Panc1 (cell line): ENCODE measurements at regions not wholly inside any gene's neighbourhood (a gene's known extent, or its start where the extent isn't known, plus 50 kb on each side); places are given as distances from the start of the nearest gene placed in this dataset.
"Not testable (repeated sequence)": the region's sequence is repeated elsewhere in the genome, so short reads cannot be mapped to it uniquely, and the experiment has no call there.

Experiments used
- ATAC-seq: fragments of 200-7000 bp; cut with Tn5 transposase; 2 replicates; pipeline ENCODE4 v1.9.1; 2020; ENCODE audit warnings: mild to moderate bottlenecking, moderate library complexity
- BruUV-seq: library from RNA; stranded (reverse); fragments of 400-500 nt; replicated peaks from 2 replicates; lab custom pipeline; 2021; lab: Mats Ljungman, UMichigan
- CTCF ChIA-PET: fragments of 300-600 bp; sonication (Branson Sonifier 250); formaldehyde crosslinking; loops from one replicate; lab custom pipeline; 2022; ENCODE audit warnings: antibody characterized with exemption; lab: Charles Lee
- POLR2A ChIA-PET: fragments of 300-600 bp; sonication (Branson Sonifier 250); formaldehyde crosslinking; loops from one replicate; lab custom pipeline; 2022; ENCODE audit warnings: antibody characterized with exemption; lab: Charles Lee
- DNase-seq: peaks from one replicate; pipeline ENCODE4 v3.0.0-alpha.2; 2010; ENCODE audit warnings: low read depth, low spot score
- H3K27ac ChIP-seq: 2 replicates; pipeline ENCODE4 v1.5.1; 2011; ENCODE audit warnings: mild to moderate bottlenecking, low read length, inconsistent platforms
- H3K27me3 ChIP-seq: fragments of 200-500 bp; sonication (Bioruptor generic); 2 replicates; pipeline ENCODE4 v1.6.0; 2014; ENCODE audit warnings: low read length, inconsistent platforms; ENCODE audit not compliant: control insufficient read depth, insufficient read depth
- H3K36me3 ChIP-seq: fragments of 200-500 bp; sonication (Bioruptor generic); 2 replicates; pipeline ENCODE4 v1.5.1; 2014; ENCODE audit warnings: inconsistent platforms, mild to moderate bottlenecking, low read length, moderate library complexity; ENCODE audit not compliant: control insufficient read depth, insufficient read depth
- H3K4me1 ChIP-seq: 2 replicates; pipeline ENCODE4 v1.5.1; 2011; ENCODE audit warnings: inconsistent platforms, mild to moderate bottlenecking, low read length, moderate library complexity; ENCODE audit not compliant: control insufficient read depth, insufficient read depth
- H3K4me3 ChIP-seq, 2 experiments: 2 replicates each; pipeline ENCODE4 v1.5.1; 2011 to 2012; ENCODE audit warnings: low read depth in 2 of 2, low read length in 2 of 2, mild to moderate bottlenecking in 2 of 2, inconsistent platforms in 1 of 2, moderate library complexity in 1 of 2
- H3K9me3 ChIP-seq: fragments of 200-500 bp; sonication (Bioruptor generic); 2 replicates; pipeline ENCODE4 v1.5.1; 2014; ENCODE audit warnings: low read depth, mild to moderate bottlenecking, inconsistent platforms, low read length, moderate library complexity; ENCODE audit not compliant: control insufficient read depth, insufficient read depth
- POLR2AphosphoS5 ChIP-seq: IDR thresholded peaks from 2 replicates; pipeline ENCODE4 v1.6.1; 2012; ENCODE audit warnings: mild to moderate bottlenecking, low read depth, low read length, moderate library complexity
- REST ChIP-seq, 2 experiments: IDR thresholded peaks; 2 replicates each; pipeline ENCODE4 v1.6.1; 2011 to 2012; ENCODE audit warnings: low read depth in 2 of 2, control low read depth in 1 of 2, low read length in 1 of 2, mild to moderate bottlenecking in 1 of 2, moderate library complexity in 1 of 2; ENCODE audit not compliant: insufficient read depth in 1 of 2
- SIN3A ChIP-seq: IDR thresholded peaks from 2 replicates; pipeline ENCODE4 v1.6.1; 2012; ENCODE audit warnings: low read depth, mild to moderate bottlenecking, low read length, moderate library complexity, borderline replicate concordance; ENCODE audit not compliant: insufficient read depth
- TCF7L2 ChIP-seq: IDR thresholded peaks from 2 replicates; pipeline ENCODE4 v1.6.1; 2011; ENCODE audit warnings: mild to moderate bottlenecking, low read depth, low read length, inconsistent platforms
- in situ Hi-C: cut with HindIII; loops from 2 replicates; pipeline ENCODE4 v1.10.0; 2016; ENCODE audit warnings: low sequenced_read_pairs, low pct_unique_long_range_greater_than_20kb
- intact Hi-C: fragments of 100-400 bp; cut with micrococcal nuclease; formaldehyde crosslinking; loops from one replicate; pipeline ENCODE4 v1.10.0; 2022; ENCODE audit not compliant: unreplicated experiment
- TF ChIP-seq, protein P1 (sequence below): fragments of 450-650 bp; IDR thresholded peaks from 2 replicates; pipeline ENCODE4 v1.5.1; 2017; ENCODE audit warnings: mild to moderate bottlenecking

DNA sequence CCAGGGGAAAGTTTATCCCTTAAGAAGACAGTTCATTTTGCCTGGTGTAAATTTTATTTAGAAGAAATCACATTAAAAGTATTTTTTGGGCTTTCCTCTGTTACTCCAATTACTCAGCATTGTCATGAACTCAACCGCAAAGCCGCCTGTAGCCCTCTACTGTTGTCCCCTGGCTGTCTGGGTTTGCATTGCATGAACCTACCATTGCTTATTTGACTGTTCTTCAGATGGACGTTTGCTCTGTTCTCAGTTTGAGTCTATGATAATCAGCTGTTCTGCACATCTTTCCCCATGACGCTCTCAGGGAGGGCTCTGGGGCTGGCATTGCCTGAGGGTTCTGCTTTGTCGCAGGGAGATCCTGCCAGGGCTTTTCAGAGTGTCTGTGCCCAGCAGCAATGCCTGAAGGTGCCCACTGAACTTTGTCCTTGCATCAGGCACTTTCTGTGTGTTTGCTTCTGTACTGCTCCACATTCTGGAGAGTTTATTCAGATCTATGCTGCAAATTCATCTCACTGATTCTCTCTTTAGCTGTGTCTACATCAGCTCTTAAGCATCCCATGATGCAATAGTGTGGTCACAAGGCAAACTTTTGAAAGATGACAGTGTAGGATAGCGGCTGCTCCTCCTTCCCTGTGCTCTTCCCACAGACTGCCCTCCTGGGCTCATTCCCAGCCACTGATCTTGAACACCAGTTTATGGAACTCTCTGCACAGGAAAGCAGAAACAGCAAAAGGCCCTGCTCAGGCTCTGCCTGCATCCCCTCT lies 370.8 kb downstream of the TMEM121 start:
- intact Hi-C loops, DNase-seq, H3K36me3 ChIP-seq, H3K4me3 ChIP-seq, in situ Hi-C loops, BruUV-seq, H3K27ac ChIP-seq, ATAC-seq, H3K4me1 ChIP-seq, H3K27me3 ChIP-seq, H3K9me3 ChIP-seq, CTCF ChIA-PET, POLR2A ChIA-PET: not testable (repeated sequence)

DNA sequence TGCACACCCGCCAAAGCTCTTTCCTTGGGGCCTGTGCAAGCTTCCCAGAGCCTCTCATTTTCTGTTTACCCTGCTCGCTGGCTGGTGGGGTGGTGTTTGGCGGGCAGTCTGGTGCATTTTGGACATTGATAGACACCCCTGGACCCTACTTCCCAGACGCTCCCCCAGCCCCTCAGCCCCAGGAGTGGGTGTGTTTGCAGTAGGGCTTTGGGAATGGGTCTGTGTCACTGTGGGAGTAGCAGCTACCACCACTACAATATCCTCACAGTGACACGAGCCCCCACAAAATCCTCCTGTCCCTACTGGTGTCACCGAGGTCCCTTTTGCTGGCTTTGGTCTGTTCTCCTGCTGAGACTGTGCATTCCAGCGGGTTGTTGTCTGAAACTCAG lies 371.3 kb downstream of the TMEM121 start:
- no peak for DNase-seq
- Histone ChIP-seq H3K27me3 (no peaks in the 10 kb centered on the region), H3K36me3 (no peaks in the 10 kb centered on the region), H3K4me1 (no peaks in the 10 kb centered on the region), H3K9me3 (no peaks in the 10 kb centered on the region), H3K4me3 (no peak overlapping the region), H3K27ac (no peak overlapping the region)
- no TSS peak for BruUV-seq
- ChIA-PET CTCF (no interaction called here), POLR2A (no interaction called here)
- TF ChIP-seq TCF7L2 (no peak), SIN3A (no peak), POLR2AphosphoS5 (no peak), REST (IDR thresholded peaks at IDR 0.05; ENCODE audit: insufficient read depth in 1 of 2, low read depth in 2 of 2, low read length in 1 of 2) (no peak)
- TF ChIP-seq, protein P1, sequence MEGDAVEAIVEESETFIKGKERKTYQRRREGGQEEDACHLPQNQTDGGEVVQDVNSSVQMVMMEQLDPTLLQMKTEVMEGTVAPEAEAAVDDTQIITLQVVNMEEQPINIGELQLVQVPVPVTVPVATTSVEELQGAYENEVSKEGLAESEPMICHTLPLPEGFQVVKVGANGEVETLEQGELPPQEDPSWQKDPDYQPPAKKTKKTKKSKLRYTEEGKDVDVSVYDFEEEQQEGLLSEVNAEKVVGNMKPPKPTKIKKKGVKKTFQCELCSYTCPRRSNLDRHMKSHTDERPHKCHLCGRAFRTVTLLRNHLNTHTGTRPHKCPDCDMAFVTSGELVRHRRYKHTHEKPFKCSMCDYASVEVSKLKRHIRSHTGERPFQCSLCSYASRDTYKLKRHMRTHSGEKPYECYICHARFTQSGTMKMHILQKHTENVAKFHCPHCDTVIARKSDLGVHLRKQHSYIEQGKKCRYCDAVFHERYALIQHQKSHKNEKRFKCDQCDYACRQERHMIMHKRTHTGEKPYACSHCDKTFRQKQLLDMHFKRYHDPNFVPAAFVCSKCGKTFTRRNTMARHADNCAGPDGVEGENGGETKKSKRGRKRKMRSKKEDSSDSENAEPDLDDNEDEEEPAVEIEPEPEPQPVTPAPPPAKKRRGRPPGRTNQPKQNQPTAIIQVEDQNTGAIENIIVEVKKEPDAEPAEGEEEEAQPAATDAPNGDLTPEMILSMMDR = no peak
- in situ Hi-C loops (no loop called here), intact Hi-C loops (no loop called here)
- no peak for ATAC-seq

DNA sequence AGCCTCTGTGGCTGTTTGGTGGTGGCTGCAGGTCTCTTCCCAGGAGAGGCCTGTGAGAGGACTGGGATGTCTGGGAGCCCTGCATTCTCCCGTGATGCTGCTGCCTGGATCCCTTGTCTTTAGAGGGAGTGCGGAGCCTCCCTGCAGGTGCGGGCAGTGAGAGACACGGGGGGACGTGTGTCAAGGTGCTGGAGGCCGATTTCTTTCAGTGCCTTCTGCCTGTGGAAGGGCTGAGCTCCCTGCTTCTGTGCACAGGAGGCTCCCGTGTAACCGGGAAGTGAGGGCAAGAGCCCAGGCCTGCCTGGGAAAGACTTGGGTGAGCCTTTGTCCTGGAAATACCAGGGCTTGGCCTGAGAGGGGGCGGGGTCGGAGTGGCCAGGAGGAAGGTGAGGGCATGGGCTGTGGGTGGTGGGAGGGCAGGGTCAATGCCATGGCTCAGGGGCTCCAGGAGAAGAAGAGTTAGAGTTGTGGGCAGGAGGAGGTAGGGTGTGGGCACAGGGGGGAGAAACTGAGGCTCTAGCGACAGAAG lies 372.2 kb downstream of the TMEM121 start:
- Histone ChIP-seq H3K36me3 (no peaks in the 10 kb centered on the region), H3K4me3 (no peak overlapping the region), H3K27ac (no peak overlapping the region), H3K27me3 (no peaks in the 10 kb centered on the region), H3K9me3 (no peaks in the 10 kb centered on the region), H3K4me1 (no peaks in the 10 kb centered on the region)
- in situ Hi-C loops (no loop called here), intact Hi-C loops (no loop called here)
- ChIA-PET POLR2A (no interaction called here), CTCF (no interaction called here)
- DNase-seq (no peak), ATAC-seq (no peak)
- BruUV-seq = no TSS peak
- TF ChIP-seq REST (IDR thresholded peaks at IDR 0.05; ENCODE audit: insufficient read depth in 1 of 2, low read depth in 2 of 2, low read length in 1 of 2) (no peak), TCF7L2 (no peak), POLR2AphosphoS5 (no peak), SIN3A (no peak)
- TF ChIP-seq, protein P1 = no peak
